ENCODE measurements at regions not wholly inside any gene's neighbourhood (a gene's known extent, or its start where the extent isn't known, plus 50 kb on each side); places are given as distances from the start of the nearest gene placed in this dataset.

DNA sequence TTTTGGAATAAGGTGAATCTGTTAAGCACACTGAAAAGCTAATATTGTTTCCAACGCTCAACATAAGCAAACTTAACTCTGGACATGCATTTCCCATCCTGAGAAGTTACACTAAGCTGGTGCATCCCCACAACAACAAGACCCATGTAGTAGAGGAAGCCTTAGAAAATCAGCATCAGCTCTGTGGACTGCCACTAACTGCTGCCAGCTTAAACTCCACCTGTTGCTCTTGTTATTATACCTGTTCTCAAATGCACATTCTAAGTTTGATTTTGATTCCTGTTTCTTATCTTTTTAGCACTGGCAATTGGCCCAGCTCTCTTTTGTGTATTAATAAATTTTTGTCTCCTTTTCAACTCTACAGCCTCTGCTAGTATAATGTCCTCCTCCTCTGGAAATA, 924.8 kb downstream of the DNAH5 start:
- CTCF ChIA-PET (ENCODE audit: partially characterized antibody) = no interaction called here
- no peak overlapping the region for H4K5ac ChIP-seq (ENCODE audit: insufficient read length, low read depth, low read length)
- no peak overlapping the region for H2BK120ac ChIP-seq (replicated peaks; ENCODE audit: low read depth, low read length)
- no peaks in the 10 kb centered on the region for H3K27me3 ChIP-seq (replicated peaks in 1 of 4; ENCODE audit: control insufficient read depth in 3 of 4, extremely low read depth in 1 of 4, insufficient read depth in 3 of 4, low read length in 3 of 4)
- no peak overlapping the region for H2AK5ac ChIP-seq (ENCODE audit: low read depth, low read length)
- no peak overlapping the region for H3K18ac ChIP-seq (ENCODE audit: extremely low read depth, low read length)
- H3K79me1 ChIP-seq (ENCODE audit: low read depth, low read length) = no peaks in the 10 kb centered on the region
- no peak overlapping the region for H2BK5ac ChIP-seq (ENCODE audit: low read depth, low read length)
- H3K4me3 ChIP-seq (ENCODE audit: extremely low read depth in 1 of 4, insufficient read depth in 2 of 4, low read depth in 3 of 4, low read length in 4 of 4) = no peak overlapping the region
- no peak overlapping the region for H4K91ac ChIP-seq (replicated peaks; ENCODE audit: insufficient read length, low read length)
- H2BK20ac ChIP-seq (ENCODE audit: low read length) = no peak overlapping the region
- H3K9ac ChIP-seq (replicated peaks in 1 of 4; ENCODE audit: extremely low read depth in 1 of 4, low read depth in 3 of 4, low read length in 3 of 4) = no peak overlapping the region
- no peak overlapping the region for H3K4ac ChIP-seq (replicated peaks; ENCODE audit: insufficient read length, low read depth, low read length)
- POLR2A ChIA-PET (ENCODE audit: partially characterized antibody) = no interaction called here
- no peak for FAIRE-seq
- no peak overlapping the region for H2BK15ac ChIP-seq (ENCODE audit: low read length)
- WGBS, 2 experiments (ENCODE audit: extremely low coverage in 1 of 2, insufficient coverage in 1 of 2, insufficient read length in 1 of 2, insufficient replicate concordance in 2 of 2, low coverage in 1 of 2, low lambda C conversion rate in 2 of 2, missing lambda C conversion rate in 1 of 2) = 0% methylated on average over 1 of the region's 1 CpG; no CpG with 5 or more reads in 1 of the 2 experiments
- no peak for DNase-seq (ENCODE audit: low read depth in 1 of 2, low spot score in 2 of 2)
- H2BK12ac ChIP-seq (ENCODE audit: low read depth, low read length) = no peak overlapping the region
- H3K23me2 ChIP-seq (ENCODE audit: low read depth, low read length) = no peaks in the 10 kb centered on the region
- H4K8ac ChIP-seq (ENCODE audit: extremely low read depth, insufficient read depth, low read length) = no peak overlapping the region
- no peak overlapping the region for H3K56ac ChIP-seq (replicated peaks; ENCODE audit: insufficient read length, low read depth, low read length)
- H4K20me1 ChIP-seq (replicated peaks in 1 of 2; ENCODE audit: control insufficient read depth in 1 of 2, insufficient read depth in 2 of 2, low read length in 2 of 2) = no peaks in the 10 kb centered on the region
- no peak overlapping the region for H2AFZ ChIP-seq (ENCODE audit: low read length)
- no peak overlapping the region for H3K14ac ChIP-seq (ENCODE audit: insufficient read length)
- H3K9me3 ChIP-seq (ENCODE audit: insufficient read depth in 2 of 2, low read depth in 1 of 2, low read length in 1 of 2) = no peaks in the 10 kb centered on the region
- no peak overlapping the region for H3K4me2 ChIP-seq (ENCODE audit: insufficient read depth in 1 of 2, low read depth in 2 of 2, low read length in 2 of 2)
- no peak overlapping the region for H3K27ac ChIP-seq (ENCODE audit: low read depth, low read length)
- no peaks in the 10 kb centered on the region for H3K4me1 ChIP-seq (replicated peaks in 1 of 4; ENCODE audit: control insufficient read depth in 3 of 4, insufficient read depth in 4 of 4, low read length in 3 of 4)
- no peaks in the 10 kb centered on the region for H3K36me3 ChIP-seq (ENCODE audit: control insufficient read depth in 2 of 4, insufficient read depth in 4 of 4, low read length in 3 of 4)
- H3K23ac ChIP-seq (ENCODE audit: insufficient read length) = no peak overlapping the region
- no peaks in the 10 kb centered on the region for H3K79me2 ChIP-seq (ENCODE audit: control insufficient read depth in 1 of 2, insufficient read depth in 2 of 2, low read length in 2 of 2)
- TF ChIP-seq RBBP5 (IDR thresholded peaks at IDR 0.05; ENCODE audit: borderline replicate concordance, low read depth, low read length) (no peak), NRF1 (IDR thresholded peaks at IDR 0.05; ENCODE audit: low read depth, low read length) (no peak), ATF2 (IDR thresholded peaks at IDR 0.05; ENCODE audit: low read length) (no peak), CREB1 (IDR thresholded peaks at IDR 0.05) (no peak), KDM4A (IDR thresholded peaks at IDR 0.05; ENCODE audit: low read depth, low read length, severe bottlenecking) (no peak), POLR2A (IDR thresholded peaks at IDR 0.05; ENCODE audit: control extremely low read depth in 1 of 2, low read depth in 2 of 2, low read length in 2 of 2) (no peak), KDM1A (IDR thresholded peaks at IDR 0.05; ENCODE audit: borderline replicate concordance, low read length) (no peak), BCL11A (IDR thresholded peaks at IDR 0.05; ENCODE audit: low read depth in 2 of 2, low read length in 2 of 2) (no peak), KDM5A (IDR thresholded peaks at IDR 0.05; ENCODE audit: low read length) (no peak), JUND (IDR thresholded peaks at IDR 0.05; ENCODE audit: low read length) (no peak), RNF2 (IDR thresholded peaks at IDR 0.05; ENCODE audit: borderline replicate concordance, low read depth, low read length, missing control alignments, poor library complexity, severe bottlenecking) (no peak), SAP30 (IDR thresholded peaks at IDR 0.05; ENCODE audit: insufficient read depth, insufficient replicate concordance, low read length) (no peak), TAF1 (IDR thresholded peaks at IDR 0.05; ENCODE audit: low read depth, low read length) (no peak), SP1 (IDR thresholded peaks at IDR 0.05; ENCODE audit: low read depth, low read length) (no peak)

Measured in H1 (cell line).